SK-N-MC (cell line): ENCODE measurements at regions not wholly inside any gene's neighbourhood (a gene's known extent, or its start where the extent isn't known, plus 50 kb on each side); places are given as distances from the start of the nearest gene placed in this dataset.

ENCODE experiments used
- EZH2 ChIP-seq: fragments of 200-600 bp; sonication (generic); IDR thresholded peaks from one replicate; pipeline ENCODE4 v1.6.1; 2017; ENCODE audit warnings: antibody characterized with exemption
- POLR2AphosphoS5 ChIP-seq: IDR thresholded peaks from 2 replicates; pipeline ENCODE4 v1.6.1; 2012; ENCODE audit warnings: mild to moderate bottlenecking, low read depth, low read length, borderline replicate concordance

DNA sequence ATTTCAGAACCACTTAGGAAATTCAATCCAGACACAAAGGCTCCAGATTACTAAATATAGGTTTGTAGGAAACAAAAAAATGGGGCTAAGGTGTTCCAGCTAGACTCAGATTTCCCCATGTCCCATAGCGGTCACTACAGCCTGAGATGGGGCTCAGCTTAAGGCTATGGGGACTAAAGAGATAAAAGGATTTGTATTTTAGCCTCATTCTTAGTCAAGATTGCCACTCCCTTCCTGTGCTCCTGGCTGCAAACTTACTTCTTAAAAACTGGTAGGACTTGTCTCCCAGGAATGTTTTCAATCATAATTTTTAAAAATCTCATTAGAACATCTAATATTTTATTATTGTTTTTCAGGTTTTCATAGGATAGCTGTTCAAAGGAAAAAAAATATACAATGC is 253.8 kb upstream of the DAB2 start:
- TF ChIP-seq POLR2AphosphoS5 (no peak), EZH2 (no peak)
